Muscle layer of colon (tissue), 2 donors: ENCODE measurements at regions not wholly inside any gene's neighbourhood (a gene's known extent, or its start where the extent isn't known, plus 50 kb on each side); places are given as distances from the start of the nearest gene placed in this dataset.

Source experiments
- H3K27ac ChIP-seq: one replicate; pipeline ENCODE4 v1.7.0; 2013; ENCODE audit warnings: low read depth, mild to moderate bottlenecking, low read length, moderate library complexity
- H3K27me3 ChIP-seq, 2 donors: one replicate each; pipeline ENCODE4 v1.7.0; 2013; ENCODE audit warnings: low read length in 2 of 2, mild to moderate bottlenecking in 2 of 2; ENCODE audit not compliant: insufficient read depth in 2 of 2, control insufficient read depth in 1 of 2
- H3K36me3 ChIP-seq: one replicate; pipeline ENCODE4 v1.7.0; 2013; ENCODE audit warnings: mild to moderate bottlenecking, low read length; ENCODE audit not compliant: insufficient read depth
- H3K4me1 ChIP-seq: one replicate; pipeline ENCODE4 v1.7.0; 2013; ENCODE audit warnings: mild to moderate bottlenecking, low read length; ENCODE audit not compliant: insufficient read depth
- H3K4me3 ChIP-seq, 2 donors: one replicate each; pipeline ENCODE4 v1.7.0; 2013; ENCODE audit warnings: low read length in 2 of 2, low read depth in 1 of 2, mild to moderate bottlenecking in 1 of 2, moderate library complexity in 1 of 2
- H3K9ac ChIP-seq: one replicate; pipeline ENCODE4 v1.7.0; 2013; ENCODE audit warnings: low read length
- H3K9me3 ChIP-seq: one replicate; pipeline ENCODE4 v1.7.0; 2013; ENCODE audit warnings: mild to moderate bottlenecking, low read length
- donor health status: abdominal sarcoma.
- donor health status: Adenocarcinoma of cecum.

DNA sequence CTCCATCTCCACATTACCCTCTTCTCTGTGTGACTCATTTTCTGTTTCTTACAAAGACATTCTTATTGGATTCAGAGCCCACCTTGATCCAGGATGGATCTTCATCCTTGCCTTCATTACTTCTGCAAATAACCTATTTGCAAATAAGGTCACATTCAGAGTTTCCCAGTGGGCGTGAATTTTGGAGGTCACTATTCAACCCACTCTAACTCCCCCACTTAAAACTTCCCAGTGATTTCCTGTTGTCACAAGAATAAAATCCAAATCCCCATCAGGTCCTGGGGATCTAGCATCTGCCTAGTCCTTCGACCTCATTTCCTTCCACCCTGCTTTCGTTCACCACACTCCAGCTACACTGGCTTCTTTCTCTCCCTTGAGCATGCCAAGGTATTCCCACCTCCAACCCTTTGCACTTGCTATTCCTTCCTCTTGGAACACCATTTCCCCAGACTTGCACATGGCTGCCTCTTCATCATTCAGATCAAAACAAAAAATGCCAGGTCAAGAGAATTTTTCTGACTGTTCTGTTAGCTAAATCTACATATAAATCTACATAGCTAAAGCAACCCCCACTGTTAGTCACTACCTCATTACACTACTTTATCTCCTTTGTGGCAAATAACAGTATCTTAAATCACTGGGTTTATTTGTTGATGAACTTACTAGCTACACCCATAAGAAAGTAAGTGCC, 187.2 kb downstream of the TOMM20 start:
- H3K36me3 ChIP-seq, result no peaks in the 10 kb centered on the region
- no peak overlapping the region for H3K27ac ChIP-seq
- no peak overlapping the region for H3K9ac ChIP-seq
- H3K4me3 ChIP-seq, result no peak overlapping the region
- no peaks in the 10 kb centered on the region for H3K27me3 ChIP-seq
- no peaks in the 10 kb centered on the region for H3K9me3 ChIP-seq
- no peaks in the 10 kb centered on the region for H3K4me1 ChIP-seq

DNA sequence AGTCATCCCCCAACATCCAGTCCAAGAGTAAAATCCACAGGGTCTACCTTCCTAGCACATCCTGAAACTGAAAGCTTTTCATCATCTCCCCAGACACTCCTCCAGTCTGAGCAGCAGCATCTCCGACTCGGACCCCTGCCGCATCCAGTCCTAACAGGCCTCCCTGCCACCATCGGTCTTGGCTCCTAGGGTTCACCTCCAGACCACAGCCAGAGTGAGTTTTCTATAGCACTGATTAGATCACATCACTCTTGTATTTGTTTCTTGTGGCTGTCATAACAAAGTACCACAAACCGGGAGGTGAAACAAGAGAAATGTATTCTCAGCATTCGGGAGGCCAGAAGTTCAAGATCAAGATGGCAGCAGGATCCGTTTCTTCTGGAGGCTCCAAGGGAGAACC, 187.8 kb downstream of the TOMM20 start:
- Histone ChIP-seq H3K27me3 (no peaks in the 10 kb centered on the region), H3K9me3 (no peaks in the 10 kb centered on the region), H3K36me3 (no peaks in the 10 kb centered on the region), H3K9ac (no peak overlapping the region), H3K4me1 (no peaks in the 10 kb centered on the region), H3K4me3 (no peak overlapping the region), H3K27ac (no peak overlapping the region)

DNA sequence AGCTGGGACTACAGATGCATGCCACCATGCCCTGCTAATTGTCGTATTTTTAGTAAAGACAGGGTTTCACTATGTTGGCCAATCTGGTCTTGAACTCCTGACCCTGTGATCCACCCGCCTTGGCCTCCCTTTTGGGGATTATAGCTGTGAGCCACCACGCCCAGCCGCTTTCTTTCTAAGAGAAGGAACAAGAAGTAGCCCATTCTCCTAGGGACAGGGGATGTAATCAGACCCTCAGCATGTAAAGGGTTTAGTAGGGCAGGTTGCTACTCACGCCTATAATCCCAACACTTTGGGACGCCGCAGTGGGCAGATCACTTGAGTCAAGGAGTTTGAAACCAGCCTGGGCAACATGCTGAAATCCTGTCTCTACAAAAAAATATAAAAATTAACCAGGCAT, 189.7 kb downstream of the TOMM20 start:
- no peaks in the 10 kb centered on the region for H3K9me3 ChIP-seq
- H3K36me3 ChIP-seq, result no peaks in the 10 kb centered on the region
- no peaks in the 10 kb centered on the region for H3K4me1 ChIP-seq
- no peak overlapping the region for H3K9ac ChIP-seq
- H3K27me3 ChIP-seq, result no peaks in the 10 kb centered on the region
- H3K4me3 ChIP-seq, result no peak overlapping the region
- no peak overlapping the region for H3K27ac ChIP-seq

DNA sequence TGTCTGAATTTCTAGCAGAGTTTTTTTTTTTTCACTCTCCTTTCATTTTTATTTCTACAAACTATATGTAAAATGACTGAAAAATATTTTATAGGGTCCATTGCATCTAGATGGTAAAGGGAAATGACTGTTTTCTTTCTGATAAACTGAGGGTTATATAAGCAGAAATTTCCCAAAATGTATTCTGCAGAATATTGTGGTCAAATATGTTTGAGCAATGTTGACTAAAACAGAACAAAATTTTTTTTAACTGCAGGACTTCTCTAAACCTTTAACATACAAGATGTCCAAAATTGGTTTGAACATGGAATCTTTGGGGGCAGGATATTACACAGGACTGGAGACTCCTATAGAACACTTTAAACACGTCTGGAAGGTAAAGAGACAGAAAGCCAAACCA, 190.5 kb downstream of the TOMM20 start:
- Histone ChIP-seq H3K27ac (no peak overlapping the region), H3K36me3 (no peaks in the 10 kb centered on the region), H3K9me3 (no peaks in the 10 kb centered on the region), H3K27me3 (no peaks in the 10 kb centered on the region), H3K4me3 (no peak overlapping the region), H3K9ac (no peak overlapping the region), H3K4me1 (peaks cover 2% of the 10 kb centered on the region)

DNA sequence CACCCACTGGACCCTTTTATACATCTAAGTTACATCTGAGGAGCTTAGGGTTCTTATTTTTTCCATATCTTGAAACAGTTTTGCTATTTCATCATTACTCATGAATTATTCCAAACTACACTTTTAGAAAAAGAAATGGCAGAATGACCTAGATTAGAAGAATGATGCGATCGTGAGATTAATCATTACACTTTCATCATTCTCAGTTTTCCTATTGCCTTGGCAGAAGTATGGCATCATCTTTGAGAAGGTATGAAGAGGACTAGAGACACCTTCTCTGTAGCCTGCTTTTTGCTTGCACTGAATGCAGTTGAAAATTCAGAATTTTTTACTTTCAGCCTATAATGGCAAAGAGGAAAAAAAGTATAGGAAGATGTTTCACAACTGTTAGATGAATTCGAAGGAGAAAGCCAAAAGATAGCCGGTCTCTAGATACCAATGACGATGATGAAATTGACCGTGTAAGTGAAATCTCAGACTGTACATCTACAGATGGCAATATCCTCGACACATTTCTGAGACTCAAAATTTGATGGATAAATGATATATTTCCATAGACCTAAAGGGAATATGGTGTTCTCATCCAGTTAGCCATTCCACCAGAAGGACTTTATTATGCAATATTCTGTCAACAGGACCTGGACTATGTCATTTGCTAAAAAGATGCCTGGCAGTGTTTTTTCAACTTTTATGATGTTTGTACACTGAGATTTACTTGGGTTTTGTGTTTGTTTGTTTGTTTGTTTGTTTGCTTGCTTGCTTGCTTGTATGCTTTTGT, 191.8 kb downstream of the TOMM20 start:
- Histone ChIP-seq H3K27me3 (no peaks in the 10 kb centered on the region), H3K4me3 (no peak overlapping the region), H3K4me1 (peaks cover 5% of the 10 kb centered on the region), H3K9me3 (no peaks in the 10 kb centered on the region), H3K36me3 (no peaks in the 10 kb centered on the region), H3K27ac (no peak overlapping the region), H3K9ac (no peak overlapping the region)

DNA sequence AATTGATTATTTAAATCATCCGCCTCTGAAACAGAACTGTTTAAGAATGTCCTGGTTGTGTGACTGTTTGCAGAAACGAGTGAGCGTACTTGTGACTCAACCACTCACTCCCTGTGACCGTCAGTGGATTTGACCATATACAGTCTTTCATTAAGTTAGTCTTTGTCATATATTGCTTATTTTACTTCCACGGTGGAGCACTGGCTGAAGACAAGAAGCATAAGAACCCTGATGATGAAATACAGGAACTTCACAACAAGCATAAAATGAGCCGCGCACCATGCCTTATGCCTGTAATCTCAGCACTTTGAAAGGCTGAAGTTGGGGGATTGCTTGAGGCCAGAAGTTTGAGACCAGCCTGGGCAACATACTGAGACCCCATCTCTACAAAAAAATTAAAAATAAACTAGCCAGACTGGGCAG, 194.0 kb downstream of the TOMM20 start:
- no peak overlapping the region for H3K4me3 ChIP-seq
- H3K27me3 ChIP-seq, result no peaks in the 10 kb centered on the region
- no peak overlapping the region for H3K27ac ChIP-seq
- peaks cover 5% of the 10 kb centered on the region for H3K4me1 ChIP-seq
- no peaks in the 10 kb centered on the region for H3K9me3 ChIP-seq
- H3K36me3 ChIP-seq, result no peaks in the 10 kb centered on the region
- no peak overlapping the region for H3K9ac ChIP-seq

DNA sequence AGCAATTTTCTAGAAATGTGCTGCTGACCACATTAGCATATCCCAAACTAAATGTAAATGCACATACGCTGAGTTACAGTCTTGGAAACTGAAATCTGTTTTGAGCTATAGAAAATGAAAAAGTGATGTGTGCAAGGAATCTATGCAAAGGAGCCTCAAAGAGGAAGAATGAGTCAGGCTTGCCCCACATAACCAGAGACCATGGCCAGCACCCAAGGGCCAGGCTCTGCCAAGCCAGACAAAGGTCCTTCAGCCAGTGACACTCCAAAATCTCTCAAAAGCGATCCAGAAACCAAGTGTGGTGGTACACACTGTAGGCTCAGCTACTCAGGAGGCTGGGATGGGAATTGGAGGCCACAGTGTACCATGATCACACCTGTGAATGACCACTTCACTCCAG, 195.2 kb downstream of the TOMM20 start:
- Histone ChIP-seq H3K4me1 (peaks cover 5% of the 10 kb centered on the region), H3K4me3 (no peak overlapping the region), H3K27ac (no peak overlapping the region), H3K36me3 (no peaks in the 10 kb centered on the region), H3K9ac (no peak overlapping the region), H3K9me3 (no peaks in the 10 kb centered on the region), H3K27me3 (no peaks in the 10 kb centered on the region)

DNA sequence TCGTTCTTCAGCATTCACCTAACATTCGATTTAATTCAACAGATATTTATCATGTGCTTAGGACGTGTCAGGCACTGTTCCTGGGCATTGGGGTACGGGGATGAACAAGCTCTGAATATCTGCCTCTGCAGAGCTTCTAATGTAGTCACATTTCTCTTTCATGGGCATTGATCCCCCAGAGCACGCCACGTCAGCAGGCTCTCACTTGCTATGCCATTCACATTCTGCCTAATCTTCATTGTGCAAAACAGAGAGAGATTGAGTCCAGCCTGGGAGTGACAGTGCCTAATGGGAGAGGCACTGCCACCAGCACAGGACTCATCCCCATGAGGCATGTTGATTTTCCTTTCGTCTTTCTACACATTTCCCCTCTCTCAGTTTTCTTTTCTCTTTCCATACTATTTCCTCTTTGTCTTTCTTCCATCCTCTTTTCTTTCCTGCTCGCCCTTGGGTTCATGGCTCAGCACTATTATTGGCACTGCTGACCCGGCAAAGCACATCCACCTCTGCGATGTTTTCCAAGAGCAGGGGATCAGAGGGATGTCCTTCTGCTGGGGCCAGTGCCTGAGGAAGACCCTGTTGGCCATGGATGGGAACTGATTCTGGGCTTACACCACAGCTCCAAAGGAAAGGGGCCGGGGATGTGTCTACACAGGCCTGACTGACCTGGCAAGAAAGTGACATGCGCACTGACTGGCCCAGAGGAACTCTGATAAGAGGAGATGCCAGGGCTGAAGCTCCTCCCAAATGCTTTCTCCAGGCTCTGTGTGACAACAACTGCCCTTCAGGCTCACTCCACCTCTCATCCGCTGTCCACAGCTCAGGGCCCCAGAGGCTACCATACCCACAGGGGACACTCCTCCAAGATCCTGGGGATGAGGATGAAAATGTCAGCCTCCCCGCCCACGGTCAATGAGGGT, 195.9 kb downstream of the TOMM20 start:
- no peaks in the 10 kb centered on the region for H3K36me3 ChIP-seq
- H3K9ac ChIP-seq, result no peak overlapping the region
- H3K27me3 ChIP-seq, result no peaks in the 10 kb centered on the region
- no peak overlapping the region for H3K4me3 ChIP-seq
- H3K27ac ChIP-seq, result no peak overlapping the region
- H3K9me3 ChIP-seq, result no peaks in the 10 kb centered on the region
- peaks cover 5% of the 10 kb centered on the region for H3K4me1 ChIP-seq

DNA sequence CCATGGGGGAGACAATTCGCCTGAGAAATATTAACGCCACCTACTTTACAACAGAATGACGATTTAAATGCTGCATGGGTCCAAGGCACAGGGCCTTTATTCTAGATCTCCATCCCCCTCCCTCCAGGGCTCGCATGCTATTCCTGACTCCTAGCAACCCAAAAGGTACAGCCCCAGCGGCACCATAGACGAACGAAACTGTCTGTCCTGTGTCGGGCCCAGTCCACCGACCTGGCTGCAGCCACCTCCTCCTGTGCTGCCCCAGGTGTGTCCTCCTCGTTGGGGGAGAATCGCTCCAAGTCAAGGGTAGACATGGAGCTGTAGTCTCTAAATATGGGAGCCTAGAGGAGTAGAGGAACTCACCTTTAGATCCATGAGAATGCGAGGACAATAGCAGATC, 196.5 kb downstream of the TOMM20 start:
- Histone ChIP-seq H3K27me3 (no peaks in the 10 kb centered on the region), H3K9me3 (no peaks in the 10 kb centered on the region), H3K4me1 (peaks cover 5% of the 10 kb centered on the region), H3K4me3 (no peak overlapping the region), H3K36me3 (no peaks in the 10 kb centered on the region), H3K9ac (no peak overlapping the region), H3K27ac (no peak overlapping the region)

DNA sequence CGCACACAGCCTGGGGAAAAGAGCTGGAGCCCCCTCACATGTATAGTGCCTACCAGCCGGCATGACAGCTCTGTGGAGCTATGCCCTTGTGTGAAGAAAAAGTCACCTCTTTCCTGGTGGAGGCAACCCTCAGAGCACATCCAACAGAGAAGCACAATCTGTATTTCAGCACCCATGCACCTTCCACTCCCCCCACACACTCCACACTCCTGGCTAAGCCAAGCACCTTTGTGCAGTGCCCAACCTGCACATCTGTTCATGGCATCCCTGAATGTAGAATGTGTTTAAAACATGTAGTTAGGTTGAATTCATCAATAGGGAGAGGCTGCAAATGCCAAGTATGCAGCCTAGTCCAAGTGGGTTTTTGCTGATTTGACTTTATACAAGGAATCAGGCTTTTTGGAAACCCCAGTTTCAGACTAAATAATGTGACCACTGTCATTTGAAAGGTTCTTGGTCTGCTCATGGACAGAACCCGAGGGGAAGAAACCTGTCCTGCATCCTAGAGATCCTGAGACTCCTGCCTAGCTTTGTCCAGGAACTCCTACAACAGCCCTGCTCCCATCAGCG, 197.1 kb downstream of the TOMM20 start:
- peaks cover 8% of the 10 kb centered on the region for H3K4me1 ChIP-seq
- H3K9ac ChIP-seq, result no peak overlapping the region
- H3K9me3 ChIP-seq, result no peaks in the 10 kb centered on the region
- no peaks in the 10 kb centered on the region for H3K36me3 ChIP-seq
- no peak overlapping the region for H3K4me3 ChIP-seq
- H3K27ac ChIP-seq, result no peak overlapping the region
- H3K27me3 ChIP-seq, result no peaks in the 10 kb centered on the region

DNA sequence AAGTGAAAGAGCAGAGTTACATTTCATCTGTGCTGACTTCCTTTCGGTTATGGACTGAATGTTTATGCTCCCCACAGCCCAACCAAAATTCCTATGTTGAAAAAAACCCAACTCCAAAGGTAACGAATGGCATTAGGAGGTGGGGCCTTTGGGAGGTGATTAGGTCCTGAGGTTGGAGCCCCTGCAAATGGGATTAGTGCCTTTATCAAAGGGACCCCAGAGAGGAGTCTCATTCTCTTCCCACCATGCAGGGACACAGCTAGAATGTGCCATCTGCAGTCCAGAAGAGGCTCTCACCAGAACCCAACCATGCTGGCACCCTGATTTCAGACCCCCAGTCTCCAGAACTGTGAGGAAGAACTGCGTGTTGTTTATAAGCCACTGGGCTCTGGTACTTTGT, 199.3 kb downstream of the TOMM20 start:
- Histone ChIP-seq H3K36me3 (no peaks in the 10 kb centered on the region), H3K4me3 (no peak overlapping the region), H3K9ac (no peak overlapping the region), H3K4me1 (peaks cover 17% of the 10 kb centered on the region), H3K9me3 (no peaks in the 10 kb centered on the region), H3K27me3 (no peaks in the 10 kb centered on the region), H3K27ac (no peak overlapping the region)
